ENCODE measurements at regions not wholly inside any gene's neighbourhood (a gene's known extent, or its start where the extent isn't known, plus 50 kb on each side); places are given as distances from the start of the nearest gene placed in this dataset.
"Not testable (repeated sequence)": the region's sequence is repeated elsewhere in the genome, so short reads cannot be mapped to it uniquely, and the experiment has no call there.

GRCh38 chr14:106537597-106537996 is 1011.2 kb downstream of the TMEM121 start:
- H3K36me3 ChIP-seq (ENCODE audit: insufficient read depth, low read length); H3K27ac ChIP-seq (ENCODE audit: low read depth, low read length); H3K4me1 ChIP-seq (ENCODE audit: insufficient read depth, low read length); H3K9ac ChIP-seq (ENCODE audit: low read depth, low read length); H3K4me3 ChIP-seq (ENCODE audit: low read length); H3K27me3 ChIP-seq (ENCODE audit: insufficient read depth, low read length): not testable (repeated sequence)
- WGBS: 66% methylated on average over 8 of the region's 11 CpGs
- H3K9me3 ChIP-seq (ENCODE audit: insufficient read depth, low read depth, low read length): peaks cover 91% of the 10 kb centered on the region

- WGBS: 100% methylated on average over 2 of the region's 2 CpGs
- H3K27ac ChIP-seq (ENCODE audit: low read depth, low read length): no peak overlapping the region
- H3K9me3 ChIP-seq (ENCODE audit: insufficient read depth, low read depth, low read length): peaks cover 91% of the 10 kb centered on the region
- H3K9ac ChIP-seq (ENCODE audit: low read depth, low read length): no peak overlapping the region
- H3K36me3 ChIP-seq (ENCODE audit: insufficient read depth, low read length): no peaks in the 10 kb centered on the region
- H3K27me3 ChIP-seq (ENCODE audit: insufficient read depth, low read length): no peaks in the 10 kb centered on the region
- H3K4me3 ChIP-seq (ENCODE audit: low read length): no peak overlapping the region
- no peaks in the 10 kb centered on the region for H3K4me1 ChIP-seq (ENCODE audit: insufficient read depth, low read length)
Measured at GRCh38 chr14:106538201-106538600, 1011.8 kb downstream of the TMEM121 start.

DNA sequence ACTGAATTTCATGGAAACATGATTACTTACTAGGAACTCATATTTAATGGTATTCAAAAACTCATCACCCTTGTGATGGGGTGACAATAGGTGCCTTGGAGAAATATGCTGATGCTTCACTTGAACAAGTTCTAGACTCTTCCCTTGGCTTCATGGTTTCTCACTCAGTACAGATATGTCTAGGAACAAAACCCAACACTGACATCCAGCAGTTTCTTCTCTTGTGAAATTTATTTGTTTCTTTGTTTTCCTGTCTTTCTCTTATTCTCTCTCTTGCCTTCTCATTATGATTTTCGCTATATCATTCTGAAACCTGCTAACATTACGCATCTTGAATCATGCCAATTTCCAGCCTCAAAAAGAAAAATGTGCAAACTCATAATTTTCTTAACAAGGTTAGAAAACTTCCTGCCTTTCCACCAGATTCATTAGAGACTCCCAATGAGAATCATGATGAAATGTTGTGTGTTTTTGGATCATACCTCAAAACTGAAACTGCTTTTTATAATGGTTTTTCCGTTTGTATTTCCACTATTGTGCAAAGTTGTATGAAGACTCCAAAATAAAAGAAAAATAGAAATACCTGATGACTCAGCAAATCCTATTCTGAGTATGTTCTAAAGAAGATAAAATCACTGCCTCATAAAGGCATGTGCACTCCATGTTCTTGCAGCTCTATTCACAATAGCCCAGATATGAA is 1021.5 kb downstream of the TMEM121 start:
- Histone ChIP-seq H3K36me3 (ENCODE audit: insufficient read depth, low read length) (no peaks in the 10 kb centered on the region), H3K9me3 (ENCODE audit: insufficient read depth, low read depth, low read length) (peaks cover 100% of the 10 kb centered on the region), H3K4me1 (ENCODE audit: insufficient read depth, low read length) (no peaks in the 10 kb centered on the region), H3K4me3 (ENCODE audit: low read length) (no peak overlapping the region), H3K9ac (ENCODE audit: low read depth, low read length) (no peak overlapping the region), H3K27me3 (ENCODE audit: insufficient read depth, low read length) (no peaks in the 10 kb centered on the region), H3K27ac (ENCODE audit: low read depth, low read length) (no peak overlapping the region)
- 75% methylated on average over 2 of the region's 3 CpGs for whole genome bisulfite sequencing

GRCh38 chr14:106549064-106549463 is 1022.7 kb downstream of the TMEM121 start:
- Histone ChIP-seq H3K4me3 (ENCODE audit: low read length) (no peak overlapping the region), H3K27me3 (ENCODE audit: insufficient read depth, low read length) (no peaks in the 10 kb centered on the region), H3K4me1 (ENCODE audit: insufficient read depth, low read length) (no peaks in the 10 kb centered on the region), H3K9ac (ENCODE audit: low read depth, low read length) (no peak overlapping the region), H3K9me3 (ENCODE audit: insufficient read depth, low read depth, low read length) (peaks cover 100% of the 10 kb centered on the region), H3K27ac (ENCODE audit: low read depth, low read length) (no peak overlapping the region), H3K36me3 (ENCODE audit: insufficient read depth, low read length) (no peaks in the 10 kb centered on the region)
- WGBS: 100% methylated on average over 1 of the region's 1 CpG

- no peak overlapping the region for H3K4me3 ChIP-seq (ENCODE audit: low read length)
- H3K36me3 ChIP-seq (ENCODE audit: insufficient read depth, low read length): no peaks in the 10 kb centered on the region
- peaks cover 98% of the 10 kb centered on the region for H3K9me3 ChIP-seq (ENCODE audit: insufficient read depth, low read depth, low read length)
- H3K9ac ChIP-seq (ENCODE audit: low read depth, low read length): no peak overlapping the region
- 52% methylated on average over 2 of the region's 2 CpGs for WGBS
- no peak overlapping the region for H3K27ac ChIP-seq (ENCODE audit: low read depth, low read length)
- no peaks in the 10 kb centered on the region for H3K4me1 ChIP-seq (ENCODE audit: insufficient read depth, low read length)
- H3K27me3 ChIP-seq (ENCODE audit: insufficient read depth, low read length): no peaks in the 10 kb centered on the region
Measured at GRCh38 chr14:106551265-106551664, 1024.9 kb downstream of the TMEM121 start.

- not testable (repeated sequence) for H3K27me3 ChIP-seq (ENCODE audit: insufficient read depth, low read length)
- WGBS: 93% methylated on average over 9 of the region's 9 CpGs
Measured at GRCh38 chr14:106556211-106556610, 1029.8 kb downstream of the TMEM121 start.

DNA sequence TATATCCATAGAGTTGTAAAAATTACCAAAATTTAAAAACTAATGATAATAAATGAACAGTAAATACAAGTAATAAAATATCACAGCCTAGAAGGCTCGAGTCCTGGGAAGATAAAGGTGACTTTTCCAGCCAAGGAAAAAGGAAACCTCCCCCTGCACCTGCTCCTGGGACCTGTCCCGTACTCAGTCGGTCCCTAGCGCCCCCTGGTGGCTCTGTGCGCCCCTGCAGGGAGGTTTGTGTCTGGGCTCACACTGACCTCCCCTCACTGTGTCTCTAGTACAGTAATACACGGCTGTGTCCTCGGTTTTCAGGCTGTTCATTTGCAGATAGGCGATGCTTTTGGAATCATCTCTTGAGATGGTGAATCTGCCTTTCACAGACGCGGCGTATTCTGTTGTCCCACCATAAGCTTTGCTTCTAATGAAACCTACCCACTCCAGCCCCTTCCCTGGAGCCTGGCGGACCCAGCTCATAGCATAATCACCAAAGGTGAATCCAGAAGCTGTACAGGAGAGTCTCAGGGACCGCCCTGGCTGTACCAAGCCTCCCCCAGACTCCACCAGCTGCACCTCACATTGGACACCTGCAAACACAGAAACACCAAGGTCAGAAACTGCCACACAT is 1030.4 kb downstream of the TMEM121 start:
- 61% methylated on average over 13 of the region's 13 CpGs for WGBS

More at GRCh38 chr14:106556211-106556610, 1029.8 kb downstream of the TMEM121 start:
- not testable (repeated sequence) for H3K36me3 ChIP-seq (ENCODE audit: insufficient read depth, low read length); H3K27ac ChIP-seq (ENCODE audit: low read depth, low read length); H3K4me3 ChIP-seq (ENCODE audit: low read length); H3K9ac ChIP-seq (ENCODE audit: low read depth, low read length); H3K4me1 ChIP-seq (ENCODE audit: insufficient read depth, low read length)
- H3K9me3 ChIP-seq (ENCODE audit: insufficient read depth, low read depth, low read length): peaks cover 96% of the 10 kb centered on the region

DNA sequence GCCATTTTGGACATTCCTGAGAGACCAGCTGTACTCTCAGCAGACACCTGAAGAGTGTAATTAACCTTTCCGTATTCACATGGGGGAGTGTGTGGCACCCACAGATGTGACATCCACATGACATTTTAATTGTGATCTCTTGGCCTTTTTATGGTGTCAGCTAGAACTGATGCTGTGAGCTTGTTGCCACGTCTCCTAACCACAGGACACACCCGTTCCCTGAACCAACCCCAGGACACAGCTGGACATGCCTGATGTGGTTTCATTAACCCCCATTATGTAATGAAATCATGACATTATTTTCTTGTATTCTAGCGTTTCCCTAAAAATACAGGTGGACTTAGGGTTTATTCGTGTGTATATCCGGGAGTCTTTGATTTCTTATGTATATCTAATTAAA is 1036.1 kb downstream of the TMEM121 start:
- Histone ChIP-seq H3K4me1 (ENCODE audit: insufficient read depth, low read length) (no peaks in the 10 kb centered on the region), H3K36me3 (ENCODE audit: insufficient read depth, low read length) (no peaks in the 10 kb centered on the region), H3K27me3 (ENCODE audit: insufficient read depth, low read length) (no peaks in the 10 kb centered on the region), H3K27ac (ENCODE audit: low read depth, low read length) (no peak overlapping the region), H3K9me3 (ENCODE audit: insufficient read depth, low read depth, low read length) (peaks cover 92% of the 10 kb centered on the region), H3K9ac (ENCODE audit: low read depth, low read length) (no peak overlapping the region), H3K4me3 (ENCODE audit: low read length) (no peak overlapping the region)
- WGBS: 62% methylated on average over 3 of the region's 6 CpGs

More for the DNA sequence above, 1030.4 kb downstream of the TMEM121 start:
- Histone ChIP-seq H3K27ac (ENCODE audit: low read depth, low read length) (no peak overlapping the region), H3K9me3 (ENCODE audit: insufficient read depth, low read depth, low read length) (peaks cover 95% of the 10 kb centered on the region), H3K36me3 (ENCODE audit: insufficient read depth, low read length) (no peaks in the 10 kb centered on the region), H3K27me3 (ENCODE audit: insufficient read depth, low read length) (no peaks in the 10 kb centered on the region), H3K9ac (ENCODE audit: low read depth, low read length) (no peak overlapping the region), H3K4me1 (ENCODE audit: insufficient read depth, low read length) (no peaks in the 10 kb centered on the region), H3K4me3 (ENCODE audit: low read length) (no peak overlapping the region)

DNA sequence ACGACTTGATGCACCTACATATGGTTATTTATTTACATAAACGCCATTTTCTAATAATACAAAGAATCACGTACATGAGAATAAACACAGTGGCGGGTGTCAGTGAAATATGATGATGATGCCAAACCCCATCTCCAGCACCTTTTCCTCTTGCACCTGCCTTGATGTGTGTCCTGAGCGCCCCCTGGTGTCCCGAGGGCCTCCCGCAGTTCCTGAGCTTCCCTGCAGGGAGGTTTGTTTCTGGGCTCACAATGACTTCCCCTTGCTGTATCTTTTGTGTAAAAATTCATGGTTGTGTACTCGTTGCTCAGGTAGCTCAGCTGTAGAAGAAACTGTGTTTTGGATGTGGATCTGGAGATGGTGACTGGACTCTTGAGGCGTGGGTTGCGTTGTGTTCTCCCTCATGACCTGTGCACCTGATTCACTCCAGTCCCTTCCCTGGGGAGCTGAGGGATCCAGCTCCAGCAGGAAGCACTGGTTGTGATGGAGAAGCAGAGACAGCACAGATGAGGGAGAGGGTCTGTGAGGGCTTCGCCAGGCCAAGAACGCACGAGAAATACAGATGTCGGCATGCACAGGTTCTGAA is 1037.8 kb downstream of the TMEM121 start:
- Histone ChIP-seq H3K4me3 (ENCODE audit: low read length) (no peak overlapping the region), H3K9ac (ENCODE audit: low read depth, low read length) (no peak overlapping the region), H3K27ac (ENCODE audit: low read depth, low read length) (no peak overlapping the region), H3K27me3 (ENCODE audit: insufficient read depth, low read length) (no peaks in the 10 kb centered on the region), H3K9me3 (ENCODE audit: insufficient read depth, low read depth, low read length) (peaks cover 90% of the 10 kb centered on the region), H3K36me3 (ENCODE audit: insufficient read depth, low read length) (no peaks in the 10 kb centered on the region), H3K4me1 (ENCODE audit: insufficient read depth, low read length) (no peaks in the 10 kb centered on the region)
- WGBS: 80% methylated on average over 10 of the region's 14 CpGs

DNA sequence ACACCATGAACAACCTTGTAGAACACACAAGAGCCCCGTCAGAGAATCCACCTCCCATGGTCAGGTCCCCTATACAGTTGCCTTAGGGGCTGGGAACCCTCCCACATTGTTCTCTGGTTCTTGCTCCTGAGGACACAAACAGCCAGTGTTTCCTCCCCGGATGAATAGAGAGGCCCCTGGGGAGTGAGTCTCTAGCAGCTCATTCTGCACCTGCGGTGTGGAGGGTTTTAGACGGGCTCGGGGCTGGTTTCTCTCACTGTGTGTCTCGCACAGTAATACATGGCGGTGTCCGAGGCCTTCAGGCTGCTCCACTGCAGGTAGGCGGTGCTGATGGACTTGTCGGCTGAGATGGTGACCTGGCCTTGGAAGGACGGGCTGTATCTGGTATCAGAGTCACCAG is 1052.1 kb downstream of the TMEM121 start:
- no peak overlapping the region for H3K9ac ChIP-seq (ENCODE audit: low read depth, low read length)
- no peaks in the 10 kb centered on the region for H3K36me3 ChIP-seq (ENCODE audit: insufficient read depth, low read length)
- H3K4me1 ChIP-seq (ENCODE audit: insufficient read depth, low read length): no peaks in the 10 kb centered on the region
- H3K4me3 ChIP-seq (ENCODE audit: low read length): no peak overlapping the region
- H3K27ac ChIP-seq (ENCODE audit: low read depth, low read length): no peak overlapping the region
- H3K27me3 ChIP-seq (ENCODE audit: insufficient read depth, low read length): no peaks in the 10 kb centered on the region
- WGBS: 90% methylated on average over 11 of the region's 11 CpGs
- H3K9me3 ChIP-seq (ENCODE audit: insufficient read depth, low read depth, low read length): peaks cover 95% of the 10 kb centered on the region

GRCh38 chr14:106579084-106579483 is 1052.7 kb downstream of the TMEM121 start:
- WGBS: 90% methylated on average over 6 of the region's 6 CpGs

More at GRCh38 chr14:106579084-106579483, 1052.7 kb downstream of the TMEM121 start:
- Histone ChIP-seq H3K9me3 (ENCODE audit: insufficient read depth, low read depth, low read length) (peaks cover 95% of the 10 kb centered on the region), H3K36me3 (ENCODE audit: insufficient read depth, low read length) (no peaks in the 10 kb centered on the region), H3K4me3 (ENCODE audit: low read length) (no peak overlapping the region), H3K9ac (ENCODE audit: low read depth, low read length) (no peak overlapping the region), H3K27me3 (ENCODE audit: insufficient read depth, low read length) (no peaks in the 10 kb centered on the region), H3K27ac (ENCODE audit: low read depth, low read length) (no peak overlapping the region), H3K4me1 (ENCODE audit: insufficient read depth, low read length) (no peaks in the 10 kb centered on the region)

All from HUES64 (cell line).